OCI-LY3 (cell line): ENCODE measurements at regions not wholly inside any gene's neighbourhood (a gene's known extent, or its start where the extent isn't known, plus 50 kb on each side); places are given as distances from the start of the nearest gene placed in this dataset.

ENCODE experiments used
- H2AFZ ChIP-seq: fragments of 200-600, 300-600 bp; shearing (Covaris generic); 2 replicates; pipeline ENCODE4 v1.6.0; 2014; ENCODE audit warnings: antibody characterized with exemption, low read depth, low read length
- H3K27ac ChIP-seq: fragments of 200-600, 300-600 bp; sonication (generic); 2 replicates; pipeline ENCODE4 v1.5.1; 2014; ENCODE audit warnings: mild to moderate bottlenecking, low read length, moderate library complexity, mixed read lengths
- H3K27me3 ChIP-seq: fragments of 200-600, 300-600 bp; sonication (generic); 2 replicates; pipeline ENCODE4 v1.6.1; 2014; ENCODE audit warnings: low read depth, low read length, mixed read lengths
- H3K36me3 ChIP-seq: fragments of 200-600, 300-600 bp; sonication (generic); replicated peaks from 2 replicates; pipeline ENCODE3; 2014; ENCODE audit warnings: low read depth, low read length, mixed read lengths
- H3K4me1 ChIP-seq: fragments of 300-600, 200-600 bp; sonication (generic); 2 replicates; pipeline ENCODE4 v1.6.1; 2014; ENCODE audit warnings: low read length, mixed read lengths
- H3K4me2 ChIP-seq: fragments of 200-600, 300-600 bp; sonication (generic); 2 replicates; pipeline ENCODE4 v1.6.1; 2014; ENCODE audit warnings: low read length, mixed read lengths
- H3K4me3 ChIP-seq: fragments of 300-600, 200-600 bp; sonication (generic); 2 replicates; pipeline ENCODE4 v1.5.1; 2014; ENCODE audit warnings: antibody characterized with exemption, mild to moderate bottlenecking, low read length, moderate library complexity
- H3K79me2 ChIP-seq: fragments of 300-600, 200-600 bp; shearing (Covaris generic); 2 replicates; pipeline ENCODE4 v1.6.1; 2014; ENCODE audit warnings: mild to moderate bottlenecking, low read length, mixed read lengths
- H3K9ac ChIP-seq: fragments of 300-600, 200-600 bp; shearing (Covaris generic); 2 replicates; pipeline ENCODE4 v1.6.0; 2014; ENCODE audit warnings: mild to moderate bottlenecking, low read length, moderate library complexity
- H3K9me3 ChIP-seq: fragments of 200-600, 300-600 bp; shearing (Covaris generic); 2 replicates; pipeline ENCODE4 v1.6.1; 2014; ENCODE audit warnings: low read length, mixed read lengths; ENCODE audit not compliant: insufficient read depth
- H4K20me1 ChIP-seq: fragments of 200-600, 300-600 bp; sonication (generic); 2 replicates; pipeline ENCODE4 v1.6.1; 2016; ENCODE audit warnings: low read length, mixed read lengths; ENCODE audit not compliant: insufficient read depth
- CTCF ChIP-seq: fragments of 200-600, 300-600 bp; sonication (generic); IDR thresholded peaks from 2 replicates; pipeline ENCODE4 v1.5.1; 2014; ENCODE audit warnings: antibody characterized with exemption, low read length, low read depth
- EZH2phosphoT487 ChIP-seq: fragments of 200-600 bp; shearing (Covaris generic); IDR thresholded peaks from 2 replicates; pipeline ENCODE4 v1.6.1; 2018; ENCODE audit warnings: antibody characterized with exemption, mixed run types, low read depth

GRCh38 chr7:88465600-88465999 lies 158.9 kb upstream of the STEAP4 start:
- no peak overlapping the region for H3K9ac ChIP-seq
- H3K27ac ChIP-seq: no peak overlapping the region
- H3K9me3 ChIP-seq: no peaks in the 10 kb centered on the region
- no peaks in the 10 kb centered on the region for H3K36me3 ChIP-seq
- H3K79me2 ChIP-seq: no peaks in the 10 kb centered on the region
- no peak overlapping the region for H3K4me3 ChIP-seq
- TF ChIP-seq CTCF (no peak), EZH2phosphoT487 (no peak)
- H3K4me2 ChIP-seq: no peak overlapping the region
- no peak overlapping the region for H2AFZ ChIP-seq
- H3K27me3 ChIP-seq: no peaks in the 10 kb centered on the region
- no peaks in the 10 kb centered on the region for H4K20me1 ChIP-seq
- no peaks in the 10 kb centered on the region for H3K4me1 ChIP-seq

- TF ChIP-seq CTCF (no peak), EZH2phosphoT487 (no peak)
- Histone ChIP-seq H3K4me2 (no peak overlapping the region), H4K20me1 (no peaks in the 10 kb centered on the region), H2AFZ (no peak overlapping the region), H3K27me3 (no peaks in the 10 kb centered on the region), H3K27ac (no peak overlapping the region), H3K36me3 (no peaks in the 10 kb centered on the region), H3K9ac (no peak overlapping the region), H3K79me2 (no peaks in the 10 kb centered on the region), H3K4me1 (no peaks in the 10 kb centered on the region), H3K9me3 (no peaks in the 10 kb centered on the region), H3K4me3 (no peak overlapping the region)
Observed at GRCh38 chr7:88462799-88463198, 156.1 kb upstream of the STEAP4 start.

GRCh38 chr7:88460650-88461049 lies 154.0 kb upstream of the STEAP4 start:
- H3K4me3 ChIP-seq: no peak overlapping the region
- no peak overlapping the region for H2AFZ ChIP-seq
- H3K9me3 ChIP-seq: no peaks in the 10 kb centered on the region
- H3K27me3 ChIP-seq: no peaks in the 10 kb centered on the region
- no peak for TF ChIP-seq EZH2phosphoT487
- TF ChIP-seq CTCF: no peak
- no peaks in the 10 kb centered on the region for H3K36me3 ChIP-seq
- H3K9ac ChIP-seq: no peak overlapping the region
- H3K79me2 ChIP-seq: no peaks in the 10 kb centered on the region
- no peaks in the 10 kb centered on the region for H3K4me1 ChIP-seq
- H4K20me1 ChIP-seq: no peaks in the 10 kb centered on the region
- no peak overlapping the region for H3K27ac ChIP-seq
- H3K4me2 ChIP-seq: no peak overlapping the region

- Histone ChIP-seq H3K9me3 (no peaks in the 10 kb centered on the region), H2AFZ (no peak overlapping the region), H3K36me3 (no peaks in the 10 kb centered on the region), H3K4me1 (no peaks in the 10 kb centered on the region), H3K27me3 (no peaks in the 10 kb centered on the region), H3K9ac (no peak overlapping the region), H3K79me2 (no peaks in the 10 kb centered on the region), H3K4me3 (no peak overlapping the region), H4K20me1 (no peaks in the 10 kb centered on the region), H3K4me2 (no peak overlapping the region), H3K27ac (no peak overlapping the region)
- TF ChIP-seq EZH2phosphoT487: no peak
- TF ChIP-seq CTCF: no peak
Observed at GRCh38 chr7:88458946-88459345, 152.3 kb upstream of the STEAP4 start.
